ENCODE measurements at regions not wholly inside any gene's neighbourhood (a gene's known extent, or its start where the extent isn't known, plus 50 kb on each side); places are given as distances from the start of the nearest gene placed in this dataset.

DNA sequence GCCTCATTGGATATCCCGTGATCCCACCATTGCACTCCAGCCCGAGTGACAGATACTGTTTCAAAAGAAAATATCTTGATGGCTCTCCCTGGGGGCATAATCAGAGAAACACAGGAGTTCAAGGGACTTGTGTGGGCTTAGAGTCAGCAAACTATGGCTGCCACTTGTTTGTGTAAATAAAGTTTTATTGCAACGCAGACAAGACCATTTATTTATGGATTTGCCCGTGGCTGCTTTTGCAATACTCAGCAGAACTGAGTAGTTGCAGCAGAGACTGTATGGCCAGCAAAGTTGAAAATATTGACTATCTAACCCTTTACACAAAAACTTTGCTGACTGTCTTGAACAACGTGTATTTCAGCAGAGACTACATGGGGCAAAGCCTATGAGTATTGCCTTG is 75.5 kb upstream of the GPRC5B start:
- TF ChIP-seq, protein P1, sequence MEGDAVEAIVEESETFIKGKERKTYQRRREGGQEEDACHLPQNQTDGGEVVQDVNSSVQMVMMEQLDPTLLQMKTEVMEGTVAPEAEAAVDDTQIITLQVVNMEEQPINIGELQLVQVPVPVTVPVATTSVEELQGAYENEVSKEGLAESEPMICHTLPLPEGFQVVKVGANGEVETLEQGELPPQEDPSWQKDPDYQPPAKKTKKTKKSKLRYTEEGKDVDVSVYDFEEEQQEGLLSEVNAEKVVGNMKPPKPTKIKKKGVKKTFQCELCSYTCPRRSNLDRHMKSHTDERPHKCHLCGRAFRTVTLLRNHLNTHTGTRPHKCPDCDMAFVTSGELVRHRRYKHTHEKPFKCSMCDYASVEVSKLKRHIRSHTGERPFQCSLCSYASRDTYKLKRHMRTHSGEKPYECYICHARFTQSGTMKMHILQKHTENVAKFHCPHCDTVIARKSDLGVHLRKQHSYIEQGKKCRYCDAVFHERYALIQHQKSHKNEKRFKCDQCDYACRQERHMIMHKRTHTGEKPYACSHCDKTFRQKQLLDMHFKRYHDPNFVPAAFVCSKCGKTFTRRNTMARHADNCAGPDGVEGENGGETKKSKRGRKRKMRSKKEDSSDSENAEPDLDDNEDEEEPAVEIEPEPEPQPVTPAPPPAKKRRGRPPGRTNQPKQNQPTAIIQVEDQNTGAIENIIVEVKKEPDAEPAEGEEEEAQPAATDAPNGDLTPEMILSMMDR (IDR thresholded peaks at IDR 0.05): no peak
- TF ChIP-seq POLR2A (IDR thresholded peaks at IDR 0.05): no peak

Data from body of pancreas (tissue), 4 donors.